HG03520 (cell line): ENCODE measurements at regions not wholly inside any gene's neighbourhood (a gene's known extent, or its start where the extent isn't known, plus 50 kb on each side); places are given as distances from the start of the nearest gene placed in this dataset.

Source experiments
- ATAC-seq: cut with Tn5 transposase; IDR thresholded peaks from one replicate; pipeline ENCODE4 v1.9.1; 2021; ENCODE audit warnings: mild to moderate bottlenecking, moderate library complexity; ENCODE audit not compliant: unreplicated experiment

- no peak for ATAC-seq
Observed at GRCh38 chr2:215695861-215696260, 260.0 kb upstream of the FN1 start.

GRCh38 chr2:215693999-215694580 is 258.2 kb upstream of the FN1 start:
- ATAC-seq = no peak

- no peak for ATAC-seq
Observed at GRCh38 chr2:215693193-215693998, 257.5 kb upstream of the FN1 start.

- no peak for ATAC-seq
Observed at GRCh38 chr2:215692387-215693079, 256.7 kb upstream of the FN1 start.

GRCh38 chr2:215691346-215691745 is 255.5 kb upstream of the FN1 start:
- no peak for ATAC-seq

GRCh38 chr2:215687149-215688031 is 251.5 kb upstream of the FN1 start:
- ATAC-seq = no peak

GRCh38 chr2:215685238-215685990 is 249.5 kb upstream of the FN1 start:
- ATAC-seq = no peak

GRCh38 chr2:215684448-215685237 is 248.8 kb upstream of the FN1 start:
- ATAC-seq = no peak

- no peak for ATAC-seq
Observed at GRCh38 chr2:215683295-215683694, 247.4 kb upstream of the FN1 start.

- no peak for ATAC-seq
Observed at GRCh38 chr2:215681799-215682596, 246.1 kb upstream of the FN1 start.

- ATAC-seq = no peak
Observed at GRCh38 chr2:215680605-215681598, 245.0 kb upstream of the FN1 start.

- no peak for ATAC-seq
Observed at GRCh38 chr2:215678094-215678493, 242.2 kb upstream of the FN1 start.

- ATAC-seq = no peak
Observed at GRCh38 chr2:215677481-215677880, 241.6 kb upstream of the FN1 start.

- ATAC-seq = no peak
Observed at GRCh38 chr2:215672406-215672805, 236.5 kb upstream of the FN1 start.

GRCh38 chr2:215671691-215672090 is 235.8 kb upstream of the FN1 start:
- no peak for ATAC-seq

GRCh38 chr2:215671244-215671643 is 235.4 kb upstream of the FN1 start:
- ATAC-seq = no peak

- ATAC-seq = no peak
Observed at GRCh38 chr2:215670396-215670795, 234.5 kb upstream of the FN1 start.

GRCh38 chr2:215668378-215668775 is 232.5 kb upstream of the FN1 start:
- ATAC-seq = no peak
